ENCODE measurements at regions not wholly inside any gene's neighbourhood (a gene's known extent, or its start where the extent isn't known, plus 50 kb on each side); places are given as distances from the start of the nearest gene placed in this dataset.

- no peak for DNase-seq
Measured at GRCh38 chr1:239268007-239268406, 118.4 kb upstream of the CHRM3 start.

GRCh38 chr1:239263801-239264200 lies 122.6 kb upstream of the CHRM3 start:
- DNase-seq: no peak

GRCh38 chr1:239262538-239262937 lies 123.8 kb upstream of the CHRM3 start:
- no peak for DNase-seq

- no peak for DNase-seq
Measured at GRCh38 chr1:239261521-239261920, 124.8 kb upstream of the CHRM3 start.

- DNase-seq: no peak
Measured at GRCh38 chr1:239260842-239261241, 125.5 kb upstream of the CHRM3 start.

GRCh38 chr1:239255628-239256160 lies 130.7 kb upstream of the CHRM3 start:
- no peak for DNase-seq

- DNase-seq: no peak
Measured at GRCh38 chr1:239254999-239255398, 131.4 kb upstream of the CHRM3 start.

GRCh38 chr1:239253032-239253431 lies 133.3 kb upstream of the CHRM3 start:
- DNase-seq: no peak

GRCh38 chr1:239250353-239251035 lies 135.9 kb upstream of the CHRM3 start:
- DNase-seq: no peak

- no peak for DNase-seq
Measured at GRCh38 chr1:239247285-239247684, 139.1 kb upstream of the CHRM3 start.

GRCh38 chr1:239244084-239244483 lies 142.3 kb upstream of the CHRM3 start:
- DNase-seq: no peak

GRCh38 chr1:239243006-239243405 lies 143.4 kb upstream of the CHRM3 start:
- DNase-seq: no peak

- no peak for DNase-seq
Measured at GRCh38 chr1:239242404-239242803, 144.0 kb upstream of the CHRM3 start.

GRCh38 chr1:239240736-239241135 lies 145.6 kb upstream of the CHRM3 start:
- no peak for DNase-seq

GRCh38 chr1:239239529-239239928 lies 146.8 kb upstream of the CHRM3 start:
- no peak for DNase-seq

- DNase-seq: no peak
Measured at GRCh38 chr1:239237912-239238311, 148.5 kb upstream of the CHRM3 start.

- DNase-seq: no peak
Measured at GRCh38 chr1:239233626-239234025, 152.7 kb upstream of the CHRM3 start.

- no peak for DNase-seq
Measured at GRCh38 chr1:239232921-239233320, 153.4 kb upstream of the CHRM3 start.

- no peak for DNase-seq
Measured at GRCh38 chr1:239228451-239228850, 157.9 kb upstream of the CHRM3 start.

- DNase-seq: no peak
Measured at GRCh38 chr1:239225396-239225795, 161.0 kb upstream of the CHRM3 start.

- no peak for DNase-seq
Measured at GRCh38 chr1:239224100-239224499, 162.3 kb upstream of the CHRM3 start.

- DNase-seq: no peak
Measured at GRCh38 chr1:239222999-239223398, 163.4 kb upstream of the CHRM3 start.

GRCh38 chr1:239221656-239222055 lies 164.7 kb upstream of the CHRM3 start:
- DNase-seq: no peak

GRCh38 chr1:239219679-239220078 lies 166.7 kb upstream of the CHRM3 start:
- DNase-seq: no peak

Data from muscle of arm (tissue), 1 donor.